CD4-positive, alpha-beta T cell (primary cell): ENCODE measurements at regions not wholly inside any gene's neighbourhood (a gene's known extent, or its start where the extent isn't known, plus 50 kb on each side); places are given as distances from the start of the nearest gene placed in this dataset.
"Not testable (repeated sequence)": the region's sequence is repeated elsewhere in the genome, so short reads cannot be mapped to it uniquely, and the experiment has no call there.

Experiments used
- ATAC-seq: fragments of 200-7000 bp; cut with Tn5 transposase; one replicate; pipeline ENCODE4 v1.10.0; 2022; ENCODE audit warnings: mild to moderate bottlenecking; ENCODE audit not compliant: poor library complexity
- CTCF ChIA-PET: fragments of 350-600 bp; sonication (Branson Sonifier 250); formaldehyde crosslinking; loops from one replicate; lab custom pipeline; 2021; ENCODE audit warnings: antibody characterized with exemption, inconsistent platforms; lab: Charles Lee
- POLR2A ChIA-PET: fragments of 350-600 bp; sonication (Branson Sonifier 250); formaldehyde crosslinking; loops from one replicate; lab custom pipeline; 2021; ENCODE audit warnings: antibody characterized with exemption, inconsistent platforms; lab: Charles Lee
- DNase-seq, 14 experiments: peaks; one replicate each; pipeline ENCODE4 v3.0.0-alpha.2; 2013 to 2020; ENCODE audit warnings: mixed read lengths in 2 of 14
- H3K27ac ChIP-seq, 2 donors: one replicate each; pipeline versions ENCODE4 v1.5.1 to v1.7.0; 2013; ENCODE audit warnings: low read length in 2 of 2, low read depth in 1 of 2, mild to moderate bottlenecking in 1 of 2
- H3K27me3 ChIP-seq, 2 experiments: 1 replicate in 1 of 2; 2 replicates in 1 of 2; pipeline versions ENCODE4 v1.6.1 to v1.7.0; 2013; ENCODE audit warnings: low read length in 2 of 2, control low read depth in 1 of 2, mild to moderate bottlenecking in 1 of 2, moderate library complexity in 1 of 2; ENCODE audit not compliant: insufficient read depth in 2 of 2, control insufficient read depth in 1 of 2
- H3K36me3 ChIP-seq: one replicate; pipeline ENCODE4 v1.6.1; 2013; ENCODE audit warnings: low read length, control low read depth; ENCODE audit not compliant: insufficient read depth
- H3K4me1 ChIP-seq: one replicate; pipeline ENCODE4 v1.6.1; 2013; ENCODE audit warnings: low read length, control low read depth; ENCODE audit not compliant: insufficient read depth
- H3K4me3 ChIP-seq: one replicate; pipeline ENCODE4 v1.5.1; 2013; ENCODE audit warnings: mild to moderate bottlenecking, low read length, moderate library complexity
- H3K9me3 ChIP-seq, 2 experiments: 1 replicate in 1 of 2; 2 replicates in 1 of 2; pipeline versions ENCODE4 v1.6.1 to v1.7.0; 2013; ENCODE audit warnings: low read length in 2 of 2, mild to moderate bottlenecking in 2 of 2, control low read depth in 1 of 2, moderate library complexity in 1 of 2; ENCODE audit not compliant: control insufficient read depth in 1 of 2, insufficient read depth in 1 of 2
- H3K27ac Mint-ChIP-seq: one replicate; pipeline ENCODE4 v1.8.0; 2020; ENCODE audit warnings: mixed read lengths
- H3K27me3 Mint-ChIP-seq: one replicate; pipeline ENCODE4 v1.8.0; 2021; ENCODE audit warnings: mixed read lengths
- H3K36me3 Mint-ChIP-seq: one replicate; pipeline ENCODE4 v1.8.0; 2021; ENCODE audit warnings: low read depth, mixed read lengths
- H3K4me1 Mint-ChIP-seq: one replicate; pipeline ENCODE4 v1.8.0; 2021; ENCODE audit warnings: low read depth, mixed read lengths
- H3K4me3 Mint-ChIP-seq: one replicate; pipeline ENCODE4 v1.8.0; 2020; ENCODE audit warnings: mild to moderate bottlenecking, mixed read lengths
- H3K9me3 Mint-ChIP-seq: one replicate; pipeline ENCODE4 v1.8.0; 2020; ENCODE audit warnings: mixed read lengths
- CTCF ChIP-seq: fragments of 200-600 bp; IDR thresholded peaks from one replicate; pipeline ENCODE4 v1.8.0; 2022; ENCODE audit warnings: antibody characterized with exemption, mild to moderate bottlenecking
- intact Hi-C, 2 experiments: fragments of 100-400 bp; cut with DNase I in 1 of 2; cut with micrococcal nuclease in 1 of 2; formaldehyde crosslinking; loops; one replicate each; pipeline versions ENCODE4 v1.15.1 to v1.9.0; 2023 to 2025; cut with DNase I, micrococcal nuclease

- no peak overlapping the region for H3K27ac ChIP-seq
- H3K27ac Mint-ChIP-seq: no peak overlapping the region
- H3K9me3 Mint-ChIP-seq: no peaks in the 10 kb centered on the region
- no peak overlapping the region for H3K4me3 ChIP-seq
- CTCF ChIA-PET: no interaction called here
- no peaks in the 10 kb centered on the region for H3K36me3 ChIP-seq
- POLR2A ChIA-PET: no interaction called here
- TF ChIP-seq CTCF: no peak
- intact Hi-C loops: no loop called here
- no peak overlapping the region for H3K4me3 Mint-ChIP-seq
- H3K4me1 Mint-ChIP-seq: no peaks in the 10 kb centered on the region
- no peaks in the 10 kb centered on the region for H3K4me1 ChIP-seq
- H3K36me3 Mint-ChIP-seq: no peaks in the 10 kb centered on the region
- ATAC-seq: no peak
- H3K27me3 ChIP-seq: no peaks in the 10 kb centered on the region
- no peak for DNase-seq
- H3K9me3 ChIP-seq: no peaks in the 10 kb centered on the region
- H3K27me3 Mint-ChIP-seq: no peaks in the 10 kb centered on the region
Observed at GRCh38 chrX:77277911-77278310, 169.3 kb upstream of the FGF16 start.

GRCh38 chrX:77279373-77279772 is 167.8 kb upstream of the FGF16 start:
- H3K9me3 Mint-ChIP-seq, H3K9me3 ChIP-seq, H3K4me1 Mint-ChIP-seq, H3K27me3 Mint-ChIP-seq, CTCF ChIA-PET, H3K27ac Mint-ChIP-seq, H3K27me3 ChIP-seq, intact Hi-C loops, H3K36me3 Mint-ChIP-seq, ATAC-seq, H3K4me3 Mint-ChIP-seq, DNase-seq, H3K4me3 ChIP-seq, H3K36me3 ChIP-seq, H3K27ac ChIP-seq, POLR2A ChIA-PET, H3K4me1 ChIP-seq: not testable (repeated sequence)

- Histone ChIP-seq H3K4me1 (no peaks in the 10 kb centered on the region), H3K9me3 (peaks cover 0 to 4% of the 10 kb centered on the region in 2 experiments), H3K27ac (no peak overlapping the region), H3K36me3 (no peaks in the 10 kb centered on the region), H3K27me3 (no peaks in the 10 kb centered on the region), H3K4me3 (no peak overlapping the region)
- ChIA-PET CTCF (no interaction called here), POLR2A (no interaction called here)
- no peak overlapping the region for H3K4me3 Mint-ChIP-seq
- ATAC-seq (no peak), DNase-seq (no peak)
- no peaks in the 10 kb centered on the region for H3K36me3 Mint-ChIP-seq
- H3K4me1 Mint-ChIP-seq: no peaks in the 10 kb centered on the region
- TF ChIP-seq CTCF: no peak
- no peak overlapping the region for H3K27ac Mint-ChIP-seq
- peaks cover 6% of the 10 kb centered on the region for H3K9me3 Mint-ChIP-seq
- no peaks in the 10 kb centered on the region for H3K27me3 Mint-ChIP-seq
- intact Hi-C loops: no loop called here
Observed at GRCh38 chrX:77293331-77293995, 153.7 kb upstream of the FGF16 start.

GRCh38 chrX:77298296-77298695 is 148.9 kb upstream of the FGF16 start:
- no peak for TF ChIP-seq CTCF
- H3K4me3 ChIP-seq: no peak overlapping the region
- Mint-ChIP-seq H3K4me1 (no peaks in the 10 kb centered on the region), H3K9me3 (peaks cover under 1% of the 10 kb centered on the region), H3K36me3 (no peaks in the 10 kb centered on the region), H3K27me3 (no peaks in the 10 kb centered on the region), H3K4me3 (no peak overlapping the region), H3K27ac (no peak overlapping the region)
- intact Hi-C loops: no loop called here
- POLR2A ChIA-PET: no interaction called here
- H3K27me3 ChIP-seq: no peaks in the 10 kb centered on the region
- DNase-seq (no peak), ATAC-seq (no peak)
- peaks cover 0 to 5% of the 10 kb centered on the region in 2 experiments for H3K9me3 ChIP-seq
- no peaks in the 10 kb centered on the region for H3K4me1 ChIP-seq
- CTCF ChIA-PET: no interaction called here
- H3K27ac ChIP-seq: no peak overlapping the region
- H3K36me3 ChIP-seq: no peaks in the 10 kb centered on the region
